MCF 10A (cell line): ENCODE measurements at regions not wholly inside any gene's neighbourhood (a gene's known extent, or its start where the extent isn't known, plus 50 kb on each side); places are given as distances from the start of the nearest gene placed in this dataset.

Source experiments
- BruUV-seq: library from RNA; stranded (reverse); fragments of 400-500 nt; replicated peaks from 2 replicates; lab custom pipeline; 2021; lab: Mats Ljungman, UMichigan
- CTCF ChIA-PET: fragments of 300-600 bp; sonication (Branson Sonifier 250); formaldehyde crosslinking; extraction: SDS; loops from one replicate; lab custom pipeline; 2021; ENCODE audit warnings: antibody characterized with exemption, inconsistent platforms; lab: Yijun Ruan, JAX
- POLR2A ChIA-PET: fragments of 300-600, 350-650 bp; sonication (Branson Sonifier 250); formaldehyde crosslinking; extraction: SDS; loops from one replicate; lab custom pipeline; 2020; ENCODE audit warnings: antibody characterized with exemption, inconsistent platforms; lab: Yijun Ruan, JAX
- DNase-seq: peaks from one replicate; pipeline ENCODE4 v3.0.0-alpha.2; 2018; ENCODE audit not compliant: unreplicated experiment
- H3K27ac Mint-ChIP-seq: one replicate; pipeline ENCODE4 v1.8.0; 2022; ENCODE audit warnings: mild to moderate bottlenecking, low read depth, mixed read lengths; ENCODE audit not compliant: unreplicated experiment
- H3K27me3 Mint-ChIP-seq: one replicate; pipeline ENCODE4 v1.8.0; 2022; ENCODE audit warnings: mixed read lengths; ENCODE audit not compliant: insufficient read depth, unreplicated experiment
- H3K36me3 Mint-ChIP-seq: one replicate; pipeline ENCODE4 v1.8.0; 2022; ENCODE audit warnings: mild to moderate bottlenecking, moderate library complexity, mixed read lengths; ENCODE audit not compliant: insufficient read depth, unreplicated experiment
- H3K4me1 Mint-ChIP-seq: one replicate; pipeline ENCODE4 v1.8.0; 2022; ENCODE audit warnings: mixed read lengths; ENCODE audit not compliant: insufficient read depth, unreplicated experiment
- H3K4me3 Mint-ChIP-seq: one replicate; pipeline ENCODE4 v1.8.0; 2022; ENCODE audit warnings: mild to moderate bottlenecking, moderate library complexity, mixed read lengths; ENCODE audit not compliant: unreplicated experiment
- H3K9me3 Mint-ChIP-seq: one replicate; pipeline ENCODE4 v1.8.0; 2022; ENCODE audit warnings: mixed read lengths; ENCODE audit not compliant: unreplicated experiment
- intact Hi-C: fragments of 100-400 bp; cut with micrococcal nuclease; formaldehyde crosslinking; loops from 2 replicates; pipeline ENCODE4 v1.14.1; 2022
- TF ChIP-seq, protein P1 (sequence below): fragments of 200-600 bp; IDR thresholded peaks from one replicate; pipeline ENCODE4 v1.8.0; 2022; ENCODE audit warnings: antibody characterized with exemption, mild to moderate bottlenecking; ENCODE audit not compliant: unreplicated experiment

DNA sequence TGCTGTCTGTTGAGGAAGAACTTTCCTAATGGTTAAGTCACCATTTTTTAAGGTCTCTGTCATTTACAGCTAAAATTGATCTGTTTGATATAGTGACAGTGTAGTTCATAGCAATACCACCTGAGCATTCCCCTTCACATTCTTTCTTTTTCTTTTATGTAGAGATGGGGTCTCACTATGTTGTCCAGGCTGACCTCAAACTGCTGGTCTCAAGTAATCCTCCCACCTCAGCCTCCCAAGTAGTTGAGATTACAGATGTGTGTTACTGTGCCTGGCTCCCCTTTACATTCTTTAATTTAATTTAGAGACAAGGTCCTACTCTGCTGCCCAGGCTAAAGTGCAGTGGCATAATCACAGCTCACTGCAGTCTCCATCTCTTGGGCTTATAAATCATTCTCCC is 72.7 kb upstream of the ACVR1 start:
- Mint-ChIP-seq H3K27me3 (no peaks in the 10 kb centered on the region), H3K4me1 (no peaks in the 10 kb centered on the region), H3K36me3 (no peaks in the 10 kb centered on the region), H3K9me3 (no peaks in the 10 kb centered on the region), H3K4me3 (no peak overlapping the region), H3K27ac (no peak overlapping the region)
- DNase-seq: no peak
- intact Hi-C loops: no loop called here
- ChIA-PET CTCF (no interaction called here), POLR2A (no interaction called here)
- no TSS peak for BruUV-seq
- TF ChIP-seq, protein P1, sequence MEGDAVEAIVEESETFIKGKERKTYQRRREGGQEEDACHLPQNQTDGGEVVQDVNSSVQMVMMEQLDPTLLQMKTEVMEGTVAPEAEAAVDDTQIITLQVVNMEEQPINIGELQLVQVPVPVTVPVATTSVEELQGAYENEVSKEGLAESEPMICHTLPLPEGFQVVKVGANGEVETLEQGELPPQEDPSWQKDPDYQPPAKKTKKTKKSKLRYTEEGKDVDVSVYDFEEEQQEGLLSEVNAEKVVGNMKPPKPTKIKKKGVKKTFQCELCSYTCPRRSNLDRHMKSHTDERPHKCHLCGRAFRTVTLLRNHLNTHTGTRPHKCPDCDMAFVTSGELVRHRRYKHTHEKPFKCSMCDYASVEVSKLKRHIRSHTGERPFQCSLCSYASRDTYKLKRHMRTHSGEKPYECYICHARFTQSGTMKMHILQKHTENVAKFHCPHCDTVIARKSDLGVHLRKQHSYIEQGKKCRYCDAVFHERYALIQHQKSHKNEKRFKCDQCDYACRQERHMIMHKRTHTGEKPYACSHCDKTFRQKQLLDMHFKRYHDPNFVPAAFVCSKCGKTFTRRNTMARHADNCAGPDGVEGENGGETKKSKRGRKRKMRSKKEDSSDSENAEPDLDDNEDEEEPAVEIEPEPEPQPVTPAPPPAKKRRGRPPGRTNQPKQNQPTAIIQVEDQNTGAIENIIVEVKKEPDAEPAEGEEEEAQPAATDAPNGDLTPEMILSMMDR: no peak

DNA sequence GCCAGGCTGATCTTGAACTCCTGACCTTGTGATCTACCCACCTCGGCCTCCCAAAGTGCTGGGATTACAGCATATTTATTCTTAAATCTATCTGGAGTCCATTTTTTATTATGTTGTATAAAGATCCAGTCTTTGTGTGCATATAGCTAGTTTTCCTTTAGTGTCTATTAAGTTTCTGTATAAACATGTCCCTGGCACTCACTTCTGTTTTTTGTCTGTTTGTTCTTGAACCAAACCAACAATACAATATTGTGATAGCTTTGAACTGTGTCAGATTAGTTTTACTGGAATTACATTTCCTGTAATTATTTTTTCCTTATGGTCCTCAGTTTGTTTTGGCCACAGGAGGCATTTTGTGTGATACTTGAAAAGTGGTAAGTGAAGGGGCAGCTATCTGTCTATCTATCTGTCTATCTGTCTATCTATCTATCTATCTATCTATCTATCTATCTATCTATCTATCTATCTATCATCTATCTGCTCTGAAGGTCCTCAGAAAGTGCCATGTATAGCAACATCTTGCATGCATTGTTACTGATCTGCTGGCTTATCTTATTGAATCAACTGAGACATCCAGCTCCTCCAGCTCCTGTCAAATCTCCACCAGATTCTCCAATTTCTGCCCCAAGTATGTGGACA is 70.9 kb upstream of the ACVR1 start:
- Mint-ChIP-seq H3K27me3 (no peaks in the 10 kb centered on the region), H3K36me3 (no peaks in the 10 kb centered on the region), H3K4me3 (no peak overlapping the region), H3K27ac (no peak overlapping the region), H3K4me1 (no peaks in the 10 kb centered on the region), H3K9me3 (no peaks in the 10 kb centered on the region)
- TF ChIP-seq, protein P1: no peak
- no peak for DNase-seq
- no TSS peak for BruUV-seq
- intact Hi-C loops: no loop called here
- ChIA-PET POLR2A (no interaction called here), CTCF (interaction anchor here (0.6 kb wide), 2 partner anchors 8 to 26 kb away, joined by 3 to 4 read pairs; no protein-coding TSS in a partner anchor)

DNA sequence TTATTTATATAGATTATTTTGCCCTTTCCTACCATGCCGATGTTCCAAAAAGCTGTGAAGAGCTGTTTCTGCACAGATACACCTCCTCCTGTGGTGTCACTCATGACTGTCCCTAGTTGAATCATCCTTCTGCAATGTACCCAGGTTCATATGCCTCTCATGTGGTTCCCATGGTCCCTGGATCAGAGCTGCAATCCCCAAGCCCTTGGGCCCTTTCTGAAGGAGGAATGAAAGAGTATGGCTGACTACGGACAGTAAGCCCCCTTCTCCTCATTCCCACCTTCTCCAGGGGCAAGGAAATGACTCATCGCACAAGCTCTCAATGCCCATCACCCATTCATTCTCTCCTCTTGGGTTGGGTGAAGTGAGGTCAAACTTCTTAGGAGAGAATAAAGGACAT is 63.9 kb upstream of the ACVR1 start:
- DNase-seq: no peak
- no TSS peak for BruUV-seq
- H3K27ac Mint-ChIP-seq: no peak overlapping the region
- TF ChIP-seq, protein P1: no peak
- intact Hi-C loops: no loop called here
- POLR2A ChIA-PET: no interaction called here
- no peaks in the 10 kb centered on the region for H3K27me3 Mint-ChIP-seq
- peaks cover 23% of the 10 kb centered on the region for H3K4me1 Mint-ChIP-seq
- CTCF ChIA-PET: no interaction called here
- no peaks in the 10 kb centered on the region for H3K36me3 Mint-ChIP-seq
- no peaks in the 10 kb centered on the region for H3K9me3 Mint-ChIP-seq
- H3K4me3 Mint-ChIP-seq: no peak overlapping the region

DNA sequence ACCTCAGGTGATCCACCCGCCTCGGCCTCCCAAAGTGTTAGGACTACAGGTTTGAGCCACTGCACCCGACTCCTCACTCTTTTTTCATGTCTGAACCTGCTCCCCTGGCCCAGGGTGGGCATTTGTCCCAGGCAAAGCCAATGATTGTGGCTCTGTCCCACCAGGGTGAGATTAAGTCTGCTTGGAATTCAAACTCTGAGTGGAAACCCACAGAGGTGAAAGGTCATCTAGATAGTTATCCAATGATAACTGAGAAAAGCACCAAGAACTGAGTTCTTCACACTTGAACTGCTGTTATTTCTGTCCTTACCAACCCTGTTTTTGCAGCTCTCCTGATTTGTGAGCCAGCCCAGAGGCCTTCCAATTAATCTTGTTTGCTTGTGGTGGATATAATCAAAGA is 62.4 kb upstream of the ACVR1 start:
- H3K4me3 Mint-ChIP-seq: no peak overlapping the region
- TF ChIP-seq, protein P1: no peak
- CTCF ChIA-PET: interaction anchor here (0.5 kb wide), 1 partner anchor 34 kb away, joined by 3 read pairs; no protein-coding TSS in a partner anchor
- no TSS peak for BruUV-seq
- DNase-seq: no peak
- H3K27ac Mint-ChIP-seq: no peak overlapping the region
- H3K36me3 Mint-ChIP-seq: no peaks in the 10 kb centered on the region
- H3K9me3 Mint-ChIP-seq: no peaks in the 10 kb centered on the region
- peaks cover 24% of the 10 kb centered on the region for H3K4me1 Mint-ChIP-seq
- no peaks in the 10 kb centered on the region for H3K27me3 Mint-ChIP-seq
- intact Hi-C loops: no loop called here
- POLR2A ChIA-PET: interaction anchor here (1.1 kb wide), 1 partner anchor 100 kb away, joined by 3 read pairs; no protein-coding TSS in a partner anchor
